GM12878 (cell line): ENCODE measurements at regions not wholly inside any gene's neighbourhood (a gene's known extent, or its start where the extent isn't known, plus 50 kb on each side); places are given as distances from the start of the nearest gene placed in this dataset.

Experiments
- ATAC-seq: fragments of 200-7000 bp; cut with Tn5 transposase; 3 replicates; pipeline ENCODE4 v1.9.1; 2020; ENCODE audit warnings: mild to moderate bottlenecking, moderate library complexity
- BruUV-seq: library from RNA; stranded (reverse); fragments of 400-500 nt; replicated peaks from 2 replicates; lab custom pipeline; 2021; lab: Mats Ljungman, UMichigan
- CTCF ChIA-PET: fragments of 300-600 bp; sonication (Branson Sonifier 250); formaldehyde crosslinking; extraction: SDS; loops from one replicate; lab custom pipeline; 2021; ENCODE audit warnings: inconsistent platforms; lab: Yijun Ruan, JAX
- POLR2A ChIA-PET: fragments of 350-600 bp; formaldehyde crosslinking; extraction: SDS; loops from one replicate; lab custom pipeline; 2021; ENCODE audit warnings: inconsistent platforms; lab: Charles Lee
- RAD21 ChIA-PET: fragments of 300-600 bp; sonication (Branson Sonifier 250); formaldehyde crosslinking; loops from one replicate; lab custom pipeline; 2023; ENCODE audit warnings: antibody characterized with exemption; ENCODE audit not compliant: unreplicated experiment; lab: Charles Lee
- SMC1A ChIA-PET: fragments of 300-600 bp; sonication (Branson Sonifier 250); formaldehyde crosslinking; loops from one replicate; lab custom pipeline; 2023; ENCODE audit not compliant: unreplicated experiment, uncharacterized antibody; lab: Charles Lee
- DNase-seq: peaks from one replicate; pipeline ENCODE4 v3.0.0-alpha.2; 2011; ENCODE audit warnings: low read depth, low spot score
- FAIRE-seq: peaks from 3 replicates; lab custom pipeline; 2011; peaks lifted over from hg19 to GRCh38; lab: Jason Lieb, UNC
- H2AFZ ChIP-seq: 2 replicates; pipeline ENCODE4 v1.6.0; 2011; ENCODE audit warnings: low read depth, low read length, control low read depth; ENCODE audit not compliant: control insufficient read depth
- H3K27ac ChIP-seq: 2 replicates; pipeline ENCODE4 v1.5.1; 2011; ENCODE audit warnings: control low read depth; ENCODE audit not compliant: control insufficient read depth, insufficient read depth
- H3K27me3 ChIP-seq, 2 experiments: replicated peaks in 1 of 2; 2 replicates each; pipeline versions ENCODE4 v1.6.0 to v1.6.1; 2011; ENCODE audit warnings: low read length in 1 of 2; ENCODE audit not compliant: control insufficient read depth in 2 of 2, insufficient read depth in 2 of 2
- H3K36me3 ChIP-seq, 2 experiments: 2 replicates each; pipeline ENCODE4 v1.5.1; 2011; ENCODE audit warnings: low read length in 1 of 2; ENCODE audit not compliant: control insufficient read depth in 2 of 2, insufficient read depth in 2 of 2
- H3K4me1 ChIP-seq: 2 replicates; pipeline ENCODE4 v1.6.1; 2011; ENCODE audit warnings: mild to moderate bottlenecking, low read length, moderate library complexity, mixed read lengths; ENCODE audit not compliant: control insufficient read depth, insufficient read depth
- H3K4me2 ChIP-seq: 2 replicates; pipeline ENCODE4 v1.6.0; 2011; ENCODE audit warnings: control low read depth; ENCODE audit not compliant: control insufficient read depth, insufficient read depth
- H3K4me3 ChIP-seq: fragments of 200-600 bp; sonication (generic); 2 replicates; pipeline ENCODE4 v1.5.1; 2016
- H3K79me2 ChIP-seq: 2 replicates; pipeline ENCODE4 v1.6.0; 2011; ENCODE audit warnings: low read length; ENCODE audit not compliant: control insufficient read depth, insufficient read depth
- H3K9ac ChIP-seq: 2 replicates; pipeline ENCODE4 v1.8.0; 2011; ENCODE audit warnings: low read length, control low read depth, mixed read lengths; ENCODE audit not compliant: control insufficient read depth, insufficient read depth
- H3K9me3 ChIP-seq: replicated peaks from 3 replicates; pipeline ENCODE4 v1.5.1; 2011; ENCODE audit warnings: mild to moderate bottlenecking, low read length; ENCODE audit not compliant: control insufficient read depth, insufficient read depth
- H4K20me1 ChIP-seq: 2 replicates; pipeline ENCODE4 v1.6.0; 2011; ENCODE audit not compliant: control insufficient read depth, insufficient read depth
- ASH2L ChIP-seq: fragments of 300-600, 200-600 bp; sonication (generic); IDR thresholded peaks from 2 replicates; pipeline ENCODE4 v1.6.1; 2017; ENCODE audit warnings: low read depth, mild to moderate bottlenecking, borderline replicate concordance
- BHLHE40 ChIP-seq, 2 experiments: fragments of 450-650 bp in 1 of 2; IDR thresholded peaks; 2 replicates each; pipeline ENCODE4 v1.6.1; 2011 to 2017; ENCODE audit warnings: low read depth in 2 of 2, borderline replicate concordance in 1 of 2, improper control_type of control experiment in 1 of 2, low read length in 1 of 2, mild to moderate bottlenecking in 1 of 2
- ETV6 ChIP-seq, 2 experiments: fragments of 450-650 bp in 1 of 2; IDR thresholded peaks in 1 of 2; conservative IDR thresholded peaks in 1 of 2; 2 replicates each; pipeline ENCODE4 v1.6.1; 2014; ENCODE audit warnings: antibody characterized with exemption in 1 of 2, borderline replicate concordance in 1 of 2, low read depth in 1 of 2, mild to moderate bottlenecking in 1 of 2, moderate library complexity in 1 of 2
- NFIC ChIP-seq: IDR thresholded peaks from 2 replicates; pipeline ENCODE4 v1.6.1; 2012; ENCODE audit warnings: low read depth, mild to moderate bottlenecking, inconsistent platforms, low read length, moderate library complexity
- PML ChIP-seq: IDR thresholded peaks from 2 replicates; pipeline ENCODE4 v1.6.1; 2012; ENCODE audit warnings: low read length, inconsistent platforms
- POU2F2 ChIP-seq: IDR thresholded peaks from 3 replicates; pipeline ENCODE4 v1.6.1; 2011; ENCODE audit warnings: low read depth, mild to moderate bottlenecking, low read length, borderline replicate concordance
- RAD21 ChIP-seq: IDR thresholded peaks from 2 replicates; pipeline ENCODE4 v1.6.1; 2011; ENCODE audit warnings: mild to moderate bottlenecking, low read depth, low read length, moderate library complexity; ENCODE audit not compliant: insufficient read depth
- RAD51 ChIP-seq: fragments of 450-650 bp; IDR thresholded peaks from 2 replicates; pipeline ENCODE4 v1.6.1; 2016; ENCODE audit warnings: moderate library complexity, mild to moderate bottlenecking, inconsistent platforms
- SMARCA5 ChIP-seq: fragments of 450-650 bp; IDR thresholded peaks from 2 replicates; pipeline ENCODE4 v1.6.1; 2017; ENCODE audit warnings: mild to moderate bottlenecking
- SUPT20H ChIP-seq: IDR thresholded peaks from 2 replicates; pipeline ENCODE4 v1.6.1; 2011; ENCODE audit warnings: low read depth, mild to moderate bottlenecking, low read length, moderate library complexity, borderline replicate concordance; ENCODE audit not compliant: control insufficient read depth
- ZNF274 ChIP-seq: IDR thresholded peaks from one replicate; pipeline ENCODE4 v1.8.0; 2011; ENCODE audit not compliant: insufficient read length, insufficient read depth
- ZNF384 ChIP-seq: IDR thresholded peaks from 2 replicates; pipeline ENCODE4 v1.6.1; 2012; ENCODE audit warnings: low read depth, mild to moderate bottlenecking, low read length, improper control_type of control experiment, borderline replicate concordance
- ZNF592 ChIP-seq: fragments of 450-650 bp; IDR thresholded peaks from 2 replicates; pipeline ENCODE4 v1.6.1; 2017; ENCODE audit warnings: mild to moderate bottlenecking, moderate library complexity
- WGBS: methylation state at CpG from one replicate; pipeline ENCODE4 v1.1.6; 2016; ENCODE audit warnings: low lambda C conversion rate; ENCODE audit not compliant: insufficient replicate concordance, insufficient coverage; ENCODE audit errors: missing lambda C conversion rate; 5-methylcytosine and 5-hydroxymethylcytosine counted together
- in situ Hi-C: fragments of 300-500 bp; cut with MboI; formaldehyde crosslinking; loops from 9 replicates; pipeline ENCODE4 v1.14.3; 2018; ENCODE audit warnings: mixed read lengths
- intact Hi-C: fragments of 100-400 bp; cut with micrococcal nuclease; formaldehyde crosslinking; loops from one replicate; pipeline ENCODE4 v1.14.2; 2022; ENCODE audit not compliant: unreplicated experiment
- TF ChIP-seq, protein P1 (sequence below): IDR thresholded peaks from 2 replicates; pipeline ENCODE4 v1.6.1; 2011; ENCODE audit warnings: borderline replicate concordance, low read depth, mild to moderate bottlenecking, moderate library complexity, low read length; ENCODE audit not compliant: insufficient read depth, poor library complexity, severe bottlenecking

- no peak for FAIRE-seq
- 19% methylated on average over 3 of the region's 3 CpGs for WGBS
- DNase-seq: no peak
- no peaks in the 10 kb centered on the region for H3K4me1 ChIP-seq
- ChIA-PET CTCF (no interaction called here), RAD21 (no interaction called here), SMC1A (no interaction called here), POLR2A (no interaction called here)
- no peaks in the 10 kb centered on the region for H3K79me2 ChIP-seq
- H4K20me1 ChIP-seq: no peaks in the 10 kb centered on the region
- TF ChIP-seq ETV6 (conservative IDR thresholded peaks at IDR 0.05 in 1 of 2, IDR thresholded peaks at IDR 0.05 in 1 of 2; ENCODE audit: borderline replicate concordance in 1 of 2, low read depth in 1 of 2) (no peak), PML (no peak), RAD51 (no peak), SMARCA5 (no peak), RAD21 (no peak), ASH2L (no peak), ZNF592 (no peak), SUPT20H (no peak), ZNF274 (no peak), NFIC (no peak), ZNF384 (no peak), BHLHE40 (IDR thresholded peaks at IDR 0.05; ENCODE audit: borderline replicate concordance in 1 of 2, low read depth in 2 of 2, low read length in 1 of 2) (no peak), POU2F2 (no peak)
- TF ChIP-seq, protein P1, sequence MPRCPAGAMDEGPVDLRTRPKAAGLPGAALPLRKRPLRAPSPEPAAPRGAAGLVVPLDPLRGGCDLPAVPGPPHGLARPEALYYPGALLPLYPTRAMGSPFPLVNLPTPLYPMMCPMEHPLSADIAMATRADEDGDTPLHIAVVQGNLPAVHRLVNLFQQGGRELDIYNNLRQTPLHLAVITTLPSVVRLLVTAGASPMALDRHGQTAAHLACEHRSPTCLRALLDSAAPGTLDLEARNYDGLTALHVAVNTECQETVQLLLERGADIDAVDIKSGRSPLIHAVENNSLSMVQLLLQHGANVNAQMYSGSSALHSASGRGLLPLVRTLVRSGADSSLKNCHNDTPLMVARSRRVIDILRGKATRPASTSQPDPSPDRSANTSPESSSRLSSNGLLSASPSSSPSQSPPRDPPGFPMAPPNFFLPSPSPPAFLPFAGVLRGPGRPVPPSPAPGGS: no peak
- H3K9ac ChIP-seq: no peak overlapping the region
- H2AFZ ChIP-seq: no peak overlapping the region
- no peak overlapping the region for H3K4me3 ChIP-seq
- no peaks in the 10 kb centered on the region for H3K36me3 ChIP-seq
- no peaks in the 10 kb centered on the region for H3K27me3 ChIP-seq
- in situ Hi-C loops (no loop called here), intact Hi-C loops (no loop called here)
- H3K9me3 ChIP-seq: no peaks in the 10 kb centered on the region
- BruUV-seq: no TSS peak
- H3K4me2 ChIP-seq: no peak overlapping the region
- H3K27ac ChIP-seq: no peak overlapping the region
- no peak for ATAC-seq
Measured at GRCh38 chr12:66916189-66916588, 237.3 kb upstream of the GRIP1 start.
